ENCODE measurements at regions not wholly inside any gene's neighbourhood (a gene's known extent, or its start where the extent isn't known, plus 50 kb on each side); places are given as distances from the start of the nearest gene placed in this dataset.
"Not testable (repeated sequence)": the region's sequence is repeated elsewhere in the genome, so short reads cannot be mapped to it uniquely, and the experiment has no call there.

DNA sequence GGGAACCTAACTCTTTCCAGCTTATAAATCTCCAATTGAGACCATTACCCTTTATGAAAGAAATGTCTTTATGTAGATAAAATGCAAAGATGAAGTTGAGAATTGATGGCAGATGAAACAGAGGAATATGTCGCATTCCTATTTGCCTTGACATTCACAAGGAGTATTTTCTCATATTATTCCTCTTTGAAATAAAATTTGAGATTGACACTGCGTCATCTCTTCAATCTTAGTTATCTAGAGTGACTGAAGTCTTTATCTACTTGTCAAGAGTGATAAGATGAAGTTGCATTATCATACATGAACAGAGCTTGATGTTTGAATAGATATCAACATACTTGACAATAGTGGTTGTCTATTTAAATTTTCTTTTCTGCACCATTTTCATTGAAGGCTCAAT is 574.4 kb upstream of the SOX9 start:
- no peak for DNase-seq (ENCODE audit: low spot score)

DNA sequence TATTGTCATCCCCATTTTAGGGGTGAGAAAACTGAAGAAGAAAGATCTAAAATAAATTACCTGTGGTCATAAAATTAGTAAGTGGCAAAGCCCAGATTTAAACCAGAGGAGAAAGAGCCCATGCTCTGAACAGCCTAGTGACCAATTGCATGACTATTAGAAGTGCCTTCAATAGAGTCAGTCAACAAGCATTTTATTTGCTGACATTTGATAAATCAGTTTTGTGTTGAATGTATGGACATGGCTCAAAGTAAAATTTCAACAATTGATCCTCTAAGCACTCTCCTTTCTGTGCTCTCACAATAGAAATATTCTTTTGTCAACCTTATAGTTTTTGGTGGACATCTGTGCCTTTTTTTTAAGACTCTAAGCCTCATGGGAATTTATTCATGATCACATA is 572.9 kb upstream of the SOX9 start:
- DNase-seq (ENCODE audit: low spot score), result no peak

DNA sequence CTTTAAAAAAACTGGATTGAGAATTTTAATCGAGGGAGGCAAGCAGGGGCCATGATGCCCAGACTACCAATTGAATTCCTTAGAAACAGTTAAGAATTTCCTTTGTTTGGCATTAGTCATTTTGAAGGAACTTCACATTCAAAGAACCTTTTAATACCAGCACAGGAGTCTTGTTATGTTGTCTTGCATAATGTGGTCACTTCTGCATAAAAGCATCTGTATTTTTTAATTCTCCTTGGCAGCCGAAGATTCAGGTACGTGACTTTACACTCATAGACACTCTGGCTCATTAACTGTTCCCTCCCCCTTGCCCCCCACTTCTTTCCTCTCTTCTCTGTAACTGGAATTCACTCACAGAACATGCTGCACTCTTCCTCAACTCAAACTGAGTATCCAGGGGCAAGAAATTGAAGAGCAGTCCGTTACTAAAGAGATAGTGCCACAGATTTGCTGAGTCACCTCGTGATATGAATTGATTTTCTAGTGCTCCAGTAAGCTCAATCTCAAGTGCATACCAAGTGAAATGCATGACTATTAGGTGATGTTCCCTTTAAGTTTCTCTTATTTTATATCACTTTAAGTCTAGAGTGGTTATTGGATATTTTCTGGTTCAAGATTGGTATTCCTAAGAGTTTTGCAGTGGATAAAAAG is 572.2 kb upstream of the SOX9 start:
- no peak for DNase-seq (ENCODE audit: low spot score)

DNA sequence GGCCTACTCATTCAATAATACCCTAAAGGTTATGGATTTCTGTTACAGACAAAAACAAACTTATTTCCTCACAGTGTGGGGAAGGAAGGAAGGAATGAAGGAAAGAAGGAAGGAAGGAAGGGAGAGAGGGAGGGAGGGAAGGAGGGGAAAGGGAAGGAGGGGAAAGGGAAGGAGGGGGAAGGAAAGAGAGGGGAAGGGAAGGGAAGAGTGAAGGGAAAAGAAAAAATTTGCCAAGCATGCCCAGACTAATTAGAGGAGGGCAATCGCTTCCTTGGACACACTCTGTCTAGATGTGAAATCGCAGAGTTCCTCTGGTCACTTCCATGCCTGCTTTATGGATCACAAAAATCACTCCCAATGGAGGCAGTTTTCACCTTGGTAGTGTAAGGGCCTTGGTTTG is 570.1 kb upstream of the SOX9 start:
- DNase-seq (ENCODE audit: low spot score), result no peak

DNA sequence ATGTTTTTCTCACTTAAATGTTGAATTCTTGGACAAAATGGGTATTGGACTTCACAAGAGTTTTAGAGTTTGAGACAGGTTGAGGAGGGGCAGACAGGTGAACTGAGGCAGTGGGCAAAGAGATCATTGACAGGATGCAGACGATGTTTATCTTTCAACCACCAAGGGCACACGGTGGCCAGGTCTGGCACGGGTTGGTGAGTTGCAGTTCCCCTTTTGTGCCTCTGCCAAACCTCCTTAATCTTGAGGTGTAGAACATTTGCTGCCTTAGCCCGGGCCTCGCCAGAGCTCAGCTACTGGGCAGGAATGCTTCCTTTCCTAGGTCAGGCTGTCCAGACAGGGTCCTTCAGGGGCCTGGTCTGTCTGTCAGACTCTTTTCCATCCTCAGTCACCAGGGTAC is 567.4 kb upstream of the SOX9 start:
- no peak for DNase-seq (ENCODE audit: low spot score)

DNA sequence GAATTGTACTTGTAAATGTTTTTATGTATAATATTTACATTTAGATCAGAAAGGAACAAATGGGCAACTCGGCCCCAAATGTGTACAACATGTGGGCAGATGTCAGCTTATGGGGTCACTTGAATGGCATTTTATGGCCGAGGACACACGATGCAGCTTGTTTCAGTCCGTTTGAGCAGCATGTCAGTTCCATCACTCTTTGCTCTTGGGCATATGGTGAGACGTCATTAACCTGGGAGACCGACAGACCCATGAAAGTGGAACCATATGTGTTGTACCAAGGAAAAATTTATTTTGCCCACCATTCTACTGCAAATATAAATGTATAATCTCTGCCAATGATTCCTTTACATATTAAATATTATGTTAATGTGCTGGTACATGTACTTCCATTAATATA is 561.9 kb upstream of the SOX9 start:
- DNase-seq (ENCODE audit: low spot score), result no peak

DNA sequence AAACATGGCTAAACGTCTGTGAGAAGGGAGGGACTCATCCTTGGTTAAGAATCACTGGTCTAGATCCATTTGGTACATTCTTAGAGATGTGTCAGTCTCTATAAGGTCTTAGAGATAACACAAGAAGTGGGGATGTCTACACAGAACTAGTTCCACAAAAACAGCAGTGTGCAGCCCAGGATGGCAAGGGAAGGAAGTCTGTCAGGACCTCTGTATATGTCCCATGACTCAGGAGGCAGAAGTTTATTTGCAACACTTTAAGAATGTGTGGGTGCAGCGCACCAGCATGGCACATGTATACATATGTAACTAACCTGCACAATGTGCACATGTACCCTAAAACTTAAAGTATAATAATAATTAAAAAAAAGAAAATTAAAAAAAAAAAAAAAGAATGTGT is 548.5 kb upstream of the SOX9 start:
- DNase-seq (ENCODE audit: low spot score), result no peak

DNA sequence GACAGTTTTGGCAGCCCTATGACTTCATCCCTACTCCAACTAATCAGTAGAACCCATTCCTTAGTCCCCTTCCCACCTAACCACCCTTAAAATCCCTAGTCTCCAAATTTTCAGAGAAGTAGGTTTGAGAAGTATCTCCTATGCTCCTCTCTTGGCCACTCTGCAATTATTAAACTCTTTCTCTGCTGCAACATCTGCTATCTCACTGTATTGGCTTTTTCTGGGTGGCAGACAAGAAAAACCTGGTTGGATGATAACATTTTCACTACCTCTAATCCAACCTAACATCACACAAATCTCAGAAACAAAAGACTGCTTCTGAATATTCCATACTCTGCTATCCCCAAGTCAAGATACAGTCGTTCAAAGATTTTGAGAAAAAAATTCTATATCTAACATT is 542.4 kb upstream of the SOX9 start:
- DNase-seq (ENCODE audit: low spot score), result no peak

DNA sequence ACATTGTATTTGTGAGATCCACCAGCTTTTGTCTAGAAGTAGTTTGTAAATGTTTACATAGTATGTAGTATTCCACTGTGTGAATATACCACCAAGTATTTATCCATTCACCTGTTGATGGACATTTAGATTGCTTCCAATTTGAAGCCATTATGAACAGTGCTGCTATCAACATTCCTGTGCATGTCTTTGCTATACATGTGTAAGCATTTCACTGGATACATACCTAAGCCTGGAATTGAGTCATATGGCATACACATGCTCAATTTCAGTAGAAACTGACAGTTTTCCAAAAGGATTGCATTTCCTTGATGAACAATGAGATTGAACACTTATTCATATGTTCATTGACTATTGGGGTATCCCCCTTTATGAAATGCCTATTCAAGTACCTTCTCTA is 540.6 kb upstream of the SOX9 start:
- no peak for DNase-seq (ENCODE audit: low spot score)

DNA sequence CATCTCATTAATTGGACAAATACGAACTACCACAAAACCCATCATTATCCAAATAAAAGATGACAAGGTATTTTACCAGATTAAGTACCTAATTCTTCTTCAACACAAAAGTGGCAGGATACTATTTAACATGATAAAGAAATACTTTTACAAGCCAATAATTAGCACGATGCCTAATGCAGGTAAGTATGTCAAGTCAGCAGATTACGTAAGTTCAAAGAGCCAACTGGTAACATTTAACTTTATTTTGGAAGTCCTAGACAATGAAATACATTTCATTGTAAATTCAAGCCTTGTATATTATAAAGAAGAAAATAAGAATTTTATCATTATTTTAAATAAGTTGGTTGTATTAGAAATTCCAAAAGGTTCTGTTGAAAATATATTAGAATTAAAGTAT is 535.3 kb upstream of the SOX9 start:
- no peak for DNase-seq (ENCODE audit: low spot score)

- DNase-seq (ENCODE audit: low spot score), result no peak
These were observed 528.4 kb upstream of the SOX9 start for GRCh38 chr17:71592431-71592830.

GRCh38 chr17:71593078-71593477 is 527.7 kb upstream of the SOX9 start:
- no peak for DNase-seq (ENCODE audit: low spot score)

DNA sequence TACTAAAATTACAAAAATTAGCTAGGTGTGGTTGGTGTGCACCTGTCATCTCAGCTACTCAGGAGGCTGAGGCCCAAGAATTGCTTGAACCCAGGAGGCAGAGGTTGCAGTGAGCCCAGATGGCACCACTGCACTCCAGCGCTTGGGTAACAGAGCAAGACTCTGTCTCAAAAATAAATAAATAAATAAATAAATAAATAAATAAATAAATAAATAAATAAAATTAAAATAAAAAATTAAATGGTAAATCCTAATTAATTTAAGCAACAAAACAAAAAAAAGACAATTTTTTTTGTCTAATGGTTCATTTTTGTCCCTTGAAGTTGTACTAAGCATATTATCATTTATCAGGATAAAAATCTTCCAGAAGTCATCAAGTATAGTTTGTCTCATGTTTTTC is 521.2 kb upstream of the SOX9 start:
- DNase-seq (ENCODE audit: low spot score), result not testable (repeated sequence)

- DNase-seq (ENCODE audit: low spot score), result no peak
These were observed 520.6 kb upstream of the SOX9 start for GRCh38 chr17:71600137-71600789.

GRCh38 chr17:71601894-71602504 is 518.8 kb upstream of the SOX9 start:
- DNase-seq (ENCODE audit: low spot score), result no peak

DNA sequence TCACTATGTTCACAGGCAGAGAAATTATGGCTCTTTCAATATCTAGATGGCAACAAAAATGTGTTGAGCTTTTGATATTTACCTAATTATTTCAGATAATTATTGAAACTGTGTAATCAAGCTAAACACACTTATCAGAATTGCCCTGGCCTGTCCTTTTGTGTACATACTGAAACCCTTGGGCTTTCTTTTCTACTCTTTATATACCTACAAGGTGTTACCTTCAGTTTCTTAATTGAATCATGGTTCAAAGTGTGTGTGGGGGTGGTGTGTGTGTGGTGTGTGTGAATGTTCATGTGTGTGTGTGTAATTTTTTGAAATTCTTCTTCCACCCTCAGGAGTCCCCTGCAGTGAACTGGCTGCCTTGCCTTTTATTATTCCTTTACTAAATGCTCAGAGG is 506.8 kb upstream of the SOX9 start:
- no peak for DNase-seq (ENCODE audit: low spot score)

DNA sequence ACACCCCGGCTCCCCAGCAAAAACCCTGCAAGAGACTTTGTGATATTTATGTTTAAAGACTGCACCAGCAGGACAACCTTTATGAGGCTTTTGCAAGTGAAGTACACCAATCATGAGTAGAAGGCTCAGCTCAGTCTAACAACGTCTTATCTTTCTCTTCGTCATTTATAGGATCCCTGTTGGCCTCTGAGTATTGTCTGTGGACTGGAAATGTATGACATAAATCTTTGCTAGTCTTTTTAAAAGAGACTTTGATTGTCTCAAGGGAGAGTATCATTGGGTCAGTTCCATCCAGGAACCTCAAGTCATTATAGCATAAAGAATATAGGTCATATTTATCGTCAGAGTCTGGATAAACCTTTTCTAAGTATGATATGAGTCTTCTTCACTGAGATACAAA is 505.0 kb upstream of the SOX9 start:
- DNase-seq (ENCODE audit: low spot score), result no peak

DNA sequence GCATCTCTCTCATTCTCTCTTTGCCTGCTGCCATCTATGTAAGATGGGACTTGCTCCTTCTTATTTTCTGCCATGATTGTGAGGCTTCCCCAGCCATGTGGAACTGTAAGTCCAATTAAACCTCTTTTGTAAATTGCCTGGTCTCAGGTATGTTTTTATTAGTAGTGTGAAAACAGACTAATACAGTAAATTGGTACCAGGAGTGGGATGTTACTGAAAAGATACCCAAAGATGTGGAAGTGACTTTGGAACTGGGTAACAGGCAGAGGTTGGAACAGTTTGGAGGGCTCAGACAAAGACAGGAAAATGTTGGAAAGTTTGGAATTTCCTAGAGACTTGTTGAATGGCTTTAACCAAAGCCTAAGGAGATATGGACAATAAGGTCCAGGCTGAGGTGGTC is 503.1 kb upstream of the SOX9 start:
- not testable (repeated sequence) for DNase-seq (ENCODE audit: low spot score)

GRCh38 chr17:71625330-71625729 is 495.5 kb upstream of the SOX9 start:
- no peak for DNase-seq (ENCODE audit: low spot score)

DNA sequence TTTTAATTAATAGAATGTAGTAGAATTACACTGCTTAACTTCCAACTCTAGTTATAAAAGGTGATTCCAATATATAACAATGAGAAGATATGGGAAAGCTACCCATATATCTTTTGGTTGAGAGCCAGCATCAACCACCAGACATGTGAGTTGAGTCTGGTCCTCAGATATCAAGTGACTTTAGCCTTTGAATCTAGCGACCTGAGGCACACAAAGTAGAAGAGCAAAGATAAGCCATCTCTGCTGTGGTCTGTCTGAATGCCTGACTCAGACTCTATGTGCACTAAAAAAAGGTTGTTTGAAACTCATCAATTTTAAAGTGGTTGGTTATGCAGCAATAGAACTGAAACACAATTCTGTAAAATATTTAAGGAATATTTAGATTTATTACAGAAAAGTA is 492.5 kb upstream of the SOX9 start:
- no peak for DNase-seq (ENCODE audit: low spot score)

DNA sequence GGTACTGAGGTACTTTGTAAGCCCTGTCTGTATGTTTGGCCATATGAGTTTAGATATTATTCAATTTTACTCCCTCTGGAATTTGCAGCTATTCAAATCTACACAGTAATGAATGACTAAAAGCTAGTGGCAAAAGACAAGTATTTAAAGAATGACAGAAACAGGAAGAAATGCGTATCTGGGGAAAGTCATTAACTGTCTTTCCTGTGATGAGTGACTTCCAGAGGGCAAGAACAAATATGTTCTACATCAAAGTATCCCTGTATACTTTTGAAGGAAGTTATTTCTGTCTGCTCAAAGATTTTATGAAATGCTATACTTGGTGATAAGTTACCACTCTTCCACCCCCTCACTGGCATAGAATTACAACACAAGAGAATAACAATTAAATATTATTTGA is 489.3 kb upstream of the SOX9 start:
- no peak for DNase-seq (ENCODE audit: low spot score)

DNA sequence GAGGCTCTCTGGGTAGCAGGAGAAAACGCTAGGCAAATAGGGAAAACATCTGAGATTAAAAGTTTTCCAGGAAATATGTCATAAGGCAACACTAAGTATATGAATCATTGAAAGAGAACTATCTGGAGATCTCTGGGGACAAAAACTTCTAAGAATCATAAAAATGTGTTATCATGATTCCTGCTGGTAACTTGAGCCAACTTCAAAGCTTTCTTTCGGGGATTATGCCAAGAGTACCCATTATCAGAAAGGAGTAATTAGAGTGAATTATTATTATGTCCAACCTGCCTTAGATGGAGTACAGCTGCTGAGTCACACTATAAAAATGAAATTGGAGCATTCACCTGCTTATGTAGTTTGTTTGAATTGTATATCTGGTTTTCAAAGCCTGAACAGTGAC is 488.5 kb upstream of the SOX9 start:
- DNase-seq (ENCODE audit: low spot score), result no peak

DNA sequence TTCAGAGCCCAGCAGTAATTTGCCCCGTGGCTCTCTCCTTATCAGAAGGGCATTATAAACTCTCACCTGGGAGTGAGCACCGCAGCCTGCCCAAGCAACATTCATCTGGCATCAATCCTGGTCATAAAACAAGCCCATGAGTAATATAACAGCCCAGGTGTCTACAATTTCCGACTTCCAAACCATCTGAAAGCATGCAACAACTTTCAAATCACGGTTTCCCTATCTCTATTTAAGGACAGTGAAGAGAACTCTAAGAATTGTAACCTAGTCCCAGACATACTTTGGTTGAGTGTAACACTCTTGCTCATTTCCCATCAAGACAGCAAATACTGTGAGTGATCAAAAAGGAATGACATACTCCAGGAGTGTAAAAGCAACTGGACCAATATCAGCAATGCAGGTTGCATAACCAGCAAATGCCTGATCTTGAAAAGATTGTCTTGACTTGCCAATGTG is 487.4 kb upstream of the SOX9 start:
- DNase-seq (ENCODE audit: low spot score), result no peak

GRCh38 chr17:71634376-71634775 is 486.4 kb upstream of the SOX9 start:
- no peak for DNase-seq (ENCODE audit: low spot score)

All from hematopoietic multipotent progenitor cell treated with erythropoietin and hydrocortisone succinate and interleukin-3 and kit ligand, for 15 days (in vitro differentiated cells).